Testis (tissue), 2 donors: ENCODE measurements at regions not wholly inside any gene's neighbourhood (a gene's known extent, or its start where the extent isn't known, plus 50 kb on each side); places are given as distances from the start of the nearest gene placed in this dataset.

Experiments used
- CTCF ChIP-seq, 3 experiments: fragments of 450-650 bp in 2 of 3; fragments of 200-600 bp in 1 of 3; sonication (generic) in 1 of 3; IDR thresholded peaks; one replicate each; pipeline ENCODE4 v1.5.1; 2016 to 2019; ENCODE audit warnings: antibody characterized with exemption in 3 of 3, mild to moderate bottlenecking in 2 of 3, moderate library complexity in 1 of 3
- POLR2A ChIP-seq: fragments of 450-650 bp; IDR thresholded peaks from one replicate; pipeline ENCODE4 v1.6.1; 2017; ENCODE audit warnings: antibody characterized with exemption, mild to moderate bottlenecking, moderate library complexity

GRCh38 chr16:66156538-66156937, 210.0 kb upstream of the CDH5 start:
- no peak for TF ChIP-seq POLR2A
- TF ChIP-seq CTCF (IDR thresholded peaks at IDR 0.05) = no peak
